GM12872 (cell line): ENCODE measurements at regions not wholly inside any gene's neighbourhood (a gene's known extent, or its start where the extent isn't known, plus 50 kb on each side); places are given as distances from the start of the nearest gene placed in this dataset.

Experiments
- CTCF ChIP-seq: IDR thresholded peaks from 3 replicates; pipeline ENCODE4 v1.5.1; 2011; ENCODE audit warnings: low read depth, mild to moderate bottlenecking, low read length, moderate library complexity; ENCODE audit not compliant: insufficient read depth

DNA sequence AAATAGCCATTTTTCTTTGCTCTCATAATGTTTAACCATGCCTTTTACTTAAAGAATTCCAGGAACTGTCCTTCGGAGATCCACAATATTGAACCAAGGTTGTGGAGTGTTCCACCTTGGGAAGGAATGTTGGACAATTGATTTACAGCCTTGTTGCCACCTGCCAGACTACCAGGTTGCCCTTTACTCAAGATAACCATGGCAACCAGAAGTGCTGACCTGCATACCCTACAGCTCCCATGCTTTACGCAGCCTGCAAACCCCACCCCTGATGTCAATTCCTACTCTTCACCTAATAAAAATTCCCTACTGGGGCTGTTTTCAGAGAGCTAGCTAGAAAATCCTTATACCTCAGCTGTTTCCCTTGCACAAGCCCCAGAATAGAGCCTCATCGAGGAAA is 151.0 kb upstream of the RXFP2 start:
- no peak for TF ChIP-seq CTCF

GRCh38 chr13:31588893-31589292 is 150.4 kb upstream of the RXFP2 start:
- TF ChIP-seq CTCF = no peak

DNA sequence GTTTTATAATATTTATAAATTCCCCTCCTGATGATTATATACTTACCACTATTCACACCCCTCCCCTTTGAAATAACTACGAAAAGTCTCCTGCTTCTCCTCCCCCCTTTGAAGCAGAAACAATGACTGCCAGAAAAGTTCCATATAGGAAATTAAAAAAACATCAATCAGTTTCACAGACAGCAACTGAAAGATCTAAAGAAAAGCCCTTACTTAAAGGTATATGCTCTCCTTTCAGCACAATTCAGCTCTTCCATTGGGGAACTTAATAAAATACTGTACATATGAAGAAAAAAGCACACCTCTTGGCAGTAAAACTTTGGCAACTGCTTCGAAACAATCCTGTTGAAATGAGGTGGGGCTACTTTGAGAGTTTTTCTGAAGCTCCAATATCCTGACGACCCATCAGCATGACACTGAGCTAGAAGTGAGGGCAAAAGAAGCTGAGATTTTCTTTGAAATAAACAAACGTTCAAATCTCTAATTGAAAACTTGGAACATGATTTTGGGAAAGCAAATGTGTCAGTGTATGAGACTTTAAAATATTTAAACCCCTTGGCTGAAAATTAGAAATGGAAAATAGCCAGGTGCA is 147.6 kb upstream of the RXFP2 start:
- TF ChIP-seq CTCF = no peak

DNA sequence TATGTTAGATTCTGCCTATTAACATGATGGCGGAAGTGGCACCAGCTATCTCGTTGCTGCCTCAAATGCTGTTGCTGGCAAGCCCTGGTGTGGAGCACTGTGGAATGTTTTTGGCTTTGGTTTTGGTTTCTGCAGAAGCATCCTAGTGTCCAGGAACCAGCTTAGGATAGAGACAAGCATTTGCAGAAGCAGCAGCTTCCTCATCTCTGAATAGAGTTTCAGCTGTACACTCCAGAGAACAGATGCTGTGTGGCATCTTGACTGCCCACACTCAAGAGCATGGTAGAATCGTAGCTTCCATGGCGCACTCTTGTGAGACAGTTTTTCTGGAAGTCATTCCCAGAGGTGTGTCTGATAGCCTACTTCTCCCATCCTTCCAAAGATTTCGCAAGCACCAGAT is 145.3 kb upstream of the RXFP2 start:
- TF ChIP-seq CTCF = no peak

- TF ChIP-seq CTCF = no peak
Observed at GRCh38 chr13:31595563-31595962, 143.8 kb upstream of the RXFP2 start.

- TF ChIP-seq CTCF = no peak
Observed at GRCh38 chr13:31598990-31599389, 140.3 kb upstream of the RXFP2 start.

- no peak for TF ChIP-seq CTCF
Observed at GRCh38 chr13:31605076-31605860, 134.1 kb upstream of the RXFP2 start.
